ENCODE measurements at regions not wholly inside any gene's neighbourhood (a gene's known extent, or its start where the extent isn't known, plus 50 kb on each side); places are given as distances from the start of the nearest gene placed in this dataset.

- Histone ChIP-seq H2AFZ (no peak overlapping the region), H3K36me3 (ENCODE audit: insufficient read depth) (no peaks in the 10 kb centered on the region), H3K27ac (ENCODE audit: low read depth) (no peak overlapping the region), H3F3A (replicated peaks; ENCODE audit: low read depth) (no peaks in the 10 kb centered on the region), H3K4me2 (no peak overlapping the region), H4K20me1 (replicated peaks; ENCODE audit: insufficient read depth) (no peaks in the 10 kb centered on the region), H3K79me2 (replicated peaks; ENCODE audit: insufficient read depth) (no peaks in the 10 kb centered on the region), H3K4me3 (no peak overlapping the region), H3K27me3 (ENCODE audit: insufficient read depth) (no peaks in the 10 kb centered on the region), H3K4me1 (ENCODE audit: insufficient read depth) (no peaks in the 10 kb centered on the region), H3K9me2 (ENCODE audit: insufficient read depth) (no peaks in the 10 kb centered on the region)
- ATAC-seq: no peak
- Mint-ChIP-seq H3K4me1 (no peaks in the 10 kb centered on the region), H3K36me3 (ENCODE audit: low read depth) (no peaks in the 10 kb centered on the region), H3K27ac (no peak overlapping the region), H3K9me3 (no peaks in the 10 kb centered on the region; the same call in 2 of the 3 replicates), H3K4me3 (no peak overlapping the region), H3K27me3 (ENCODE audit: insufficient read depth, low read depth, poor library complexity) (peaks cover 1% of the 10 kb centered on the region)
- DNase-seq (ENCODE audit: low spot score): no peak
- no peak for TF ChIP-seq JUNB (IDR thresholded peaks at IDR 0.05; ENCODE audit: unreplicated experiment)
- no peak for TF ChIP-seq REST (IDR thresholded peaks at IDR 0.05; ENCODE audit: unreplicated experiment)
- TF ChIP-seq CREB1 (CRISPR knock-in tag; IDR thresholded peaks at IDR 0.05; ENCODE audit: low read depth): no peak
- no peak for TF ChIP-seq EZH2phosphoT487 (IDR thresholded peaks at IDR 0.05; ENCODE audit: unreplicated experiment)
- no peak for TF ChIP-seq EZH2 (IDR thresholded peaks at IDR 0.05; ENCODE audit: low read depth, unreplicated experiment)
- TF ChIP-seq STAT1 (IDR thresholded peaks at IDR 0.05; ENCODE audit: unreplicated experiment): no peak
- no peak for TF ChIP-seq ZNF331 (CRISPR knock-in tag; IDR thresholded peaks at IDR 0.05; ENCODE audit: low read depth)
- TF ChIP-seq POLR2AphosphoS5 (IDR thresholded peaks at IDR 0.05; ENCODE audit: low read depth): no peak
- TF ChIP-seq ZNF114 (CRISPR knock-in tag; IDR thresholded peaks at IDR 0.05): no peak
- TF ChIP-seq CTCF (conservative IDR thresholded peaks at IDR 0.05; ENCODE audit: low read depth in 2 of 2): no peak
- no peak for TF ChIP-seq ZNF462 (CRISPR knock-in tag; IDR thresholded peaks at IDR 0.05)
- TF ChIP-seq NANOG (IDR thresholded peaks at IDR 0.05; ENCODE audit: borderline replicate concordance): no peak
- no peak for TF ChIP-seq ETS1 (IDR thresholded peaks at IDR 0.05)
Observed at GRCh38 chr13:104967836-104968630, 1567.4 kb downstream of the EFNB2 start.

All from GM23338 (cell line).